Upper lobe of left lung (tissue), 4 donors: ENCODE measurements at regions not wholly inside any gene's neighbourhood (a gene's known extent, or its start where the extent isn't known, plus 50 kb on each side); places are given as distances from the start of the nearest gene placed in this dataset.

ENCODE experiments used
- CTCF ChIP-seq, 6 experiments: fragments of 450-650 bp in 4 of 6; fragments of 200-600 bp in 2 of 6; sonication (generic) in 2 of 6; IDR thresholded peaks; one replicate each; pipeline ENCODE4 v1.5.1; 2016 to 2019; ENCODE audit warnings: antibody characterized with exemption in 6 of 6
- POLR2A ChIP-seq, 4 donors: fragments of 450-650 bp; IDR thresholded peaks; one replicate each; pipeline ENCODE4 v1.5.1; 2016 to 2017; ENCODE audit warnings: antibody characterized with exemption in 4 of 4, mild to moderate bottlenecking in 2 of 4
- POLR2AphosphoS5 ChIP-seq, 2 donors: sonication (generic); formaldehyde crosslinking; IDR thresholded peaks; one replicate each; pipeline ENCODE4 v1.5.1; 2017; ENCODE audit warnings: antibody characterized with exemption in 2 of 2

- TF ChIP-seq CTCF (IDR thresholded peaks at IDR 0.05) (no peak), POLR2AphosphoS5 (IDR thresholded peaks at IDR 0.05) (no peak), POLR2A (IDR thresholded peaks at IDR 0.05) (no peak)
Observed at GRCh38 chr15:61480863-61481262, 251.8 kb upstream of the RORA start.
